ENCODE measurements at regions not wholly inside any gene's neighbourhood (a gene's known extent, or its start where the extent isn't known, plus 50 kb on each side); places are given as distances from the start of the nearest gene placed in this dataset.

GRCh38 chr15:62941699-62942098, 100.8 kb upstream of the TPM1 start:
- Histone ChIP-seq H3K9me3 (ENCODE audit: control insufficient read depth in 2 of 2, low read length in 2 of 2) (no peaks in the 10 kb centered on the region), H3K36me3 (ENCODE audit: control insufficient read depth in 2 of 2, insufficient read depth in 2 of 2, low read length in 2 of 2) (no peaks in the 10 kb centered on the region), H3K27me3 (ENCODE audit: control insufficient read depth in 1 of 2, insufficient read depth in 2 of 2, low read length in 2 of 2) (no peaks in the 10 kb centered on the region), H3K4me3 (ENCODE audit: low read length in 2 of 2) (no peak overlapping the region), H3K27ac (ENCODE audit: low read length) (peak overlapping the region; percentile 88), H3K9ac (ENCODE audit: low read length in 2 of 2) (no peak overlapping the region), H3K4me1 (ENCODE audit: control insufficient read depth, insufficient read depth, low read length) (peaks cover 31% of the 10 kb centered on the region)

DNA sequence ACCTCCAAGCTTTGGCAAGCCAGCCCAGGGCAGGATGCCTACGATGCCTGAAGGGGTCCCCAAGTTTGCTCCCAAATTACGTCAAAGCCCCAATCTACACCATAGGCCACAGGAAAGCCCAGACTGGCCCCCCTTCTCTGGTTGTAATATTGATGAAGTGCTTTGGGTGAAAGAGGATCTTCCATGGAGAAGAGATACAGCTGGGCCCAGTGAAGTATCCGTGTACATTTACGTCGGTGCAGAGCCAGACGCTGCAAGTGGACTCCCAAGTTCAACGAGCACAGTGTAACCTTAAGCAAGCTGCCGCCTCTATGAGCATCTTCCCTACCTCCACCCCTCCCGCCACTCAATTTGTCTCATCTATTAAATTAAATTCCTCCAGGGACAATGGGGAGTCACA, 100.1 kb upstream of the TPM1 start:
- Histone ChIP-seq H3K36me3 (ENCODE audit: control insufficient read depth in 2 of 2, insufficient read depth in 2 of 2, low read length in 2 of 2) (no peaks in the 10 kb centered on the region), H3K27me3 (ENCODE audit: control insufficient read depth in 1 of 2, insufficient read depth in 2 of 2, low read length in 2 of 2) (no peaks in the 10 kb centered on the region), H3K27ac (ENCODE audit: low read length) (peak overlapping the region; percentile 88), H3K4me1 (ENCODE audit: control insufficient read depth, insufficient read depth, low read length) (peaks cover 31% of the 10 kb centered on the region), H3K9ac (ENCODE audit: low read length in 2 of 2) (no peak overlapping the region), H3K9me3 (ENCODE audit: control insufficient read depth in 2 of 2, low read length in 2 of 2) (no peaks in the 10 kb centered on the region), H3K4me3 (ENCODE audit: low read length in 2 of 2) (no peak overlapping the region)

DNA sequence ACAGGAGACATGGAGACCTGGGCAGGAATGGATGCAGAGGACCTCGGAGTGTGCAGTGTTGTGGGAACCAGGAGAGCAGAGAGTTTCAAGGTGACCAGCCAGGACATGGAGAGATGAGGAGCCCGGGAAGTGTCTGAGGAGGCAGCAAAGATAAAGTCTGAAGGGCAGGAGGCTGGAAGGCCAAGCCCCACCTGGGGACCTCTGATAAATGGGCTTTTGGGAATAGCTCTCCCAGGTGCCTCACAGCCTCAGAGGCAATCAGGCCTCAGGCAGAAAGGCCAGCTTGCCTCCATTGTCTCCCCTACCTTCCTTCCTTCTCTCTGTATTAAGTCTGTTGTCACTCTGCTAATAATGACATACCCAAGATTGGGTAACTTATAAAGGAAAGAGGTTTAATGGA, 97.5 kb upstream of the TPM1 start:
- Histone ChIP-seq H3K36me3 (ENCODE audit: control insufficient read depth in 2 of 2, insufficient read depth in 2 of 2, low read length in 2 of 2) (no peaks in the 10 kb centered on the region), H3K27me3 (ENCODE audit: control insufficient read depth in 1 of 2, insufficient read depth in 2 of 2, low read length in 2 of 2) (no peaks in the 10 kb centered on the region), H3K9ac (ENCODE audit: low read length in 2 of 2) (no peak overlapping the region), H3K4me3 (ENCODE audit: low read length in 2 of 2) (no peak overlapping the region), H3K9me3 (ENCODE audit: control insufficient read depth in 2 of 2, low read length in 2 of 2) (no peaks in the 10 kb centered on the region), H3K4me1 (ENCODE audit: control insufficient read depth, insufficient read depth, low read length) (peaks cover 25% of the 10 kb centered on the region), H3K27ac (ENCODE audit: low read length) (no peak overlapping the region)

- Histone ChIP-seq H3K9ac (ENCODE audit: low read length in 2 of 2) (no peak overlapping the region), H3K4me3 (ENCODE audit: low read length in 2 of 2) (no peak overlapping the region), H3K4me1 (ENCODE audit: control insufficient read depth, insufficient read depth, low read length) (peaks cover 21% of the 10 kb centered on the region), H3K9me3 (ENCODE audit: control insufficient read depth in 2 of 2, low read length in 2 of 2) (no peaks in the 10 kb centered on the region), H3K27me3 (ENCODE audit: control insufficient read depth in 1 of 2, insufficient read depth in 2 of 2, low read length in 2 of 2) (no peaks in the 10 kb centered on the region), H3K27ac (ENCODE audit: low read length) (no peak overlapping the region), H3K36me3 (ENCODE audit: control insufficient read depth in 2 of 2, insufficient read depth in 2 of 2, low read length in 2 of 2) (no peaks in the 10 kb centered on the region)
These were observed 96.8 kb upstream of the TPM1 start for GRCh38 chr15:62945760-62946159.

DNA sequence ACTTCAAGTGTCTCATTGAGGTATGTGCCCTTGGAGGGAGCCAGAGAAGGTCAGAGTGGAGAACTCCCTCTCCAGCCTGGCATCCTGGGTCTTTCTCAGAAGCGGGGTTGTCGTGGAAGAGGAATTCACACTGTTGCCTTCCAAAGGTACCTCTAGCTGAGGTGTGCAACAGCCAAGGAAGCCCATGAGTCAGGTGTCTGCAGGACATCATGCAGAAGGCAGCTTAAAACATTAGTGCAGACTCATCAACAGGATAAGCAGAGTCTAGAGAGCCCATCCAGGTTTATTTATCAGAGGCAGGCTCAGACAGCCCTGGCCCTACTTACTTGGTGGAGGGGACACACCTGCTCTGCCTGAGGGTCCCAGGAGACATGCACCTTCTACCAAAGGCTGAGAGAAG, 95.6 kb upstream of the TPM1 start:
- Histone ChIP-seq H3K9me3 (ENCODE audit: control insufficient read depth in 2 of 2, low read length in 2 of 2) (no peaks in the 10 kb centered on the region), H3K4me1 (ENCODE audit: control insufficient read depth, insufficient read depth, low read length) (peaks cover 11% of the 10 kb centered on the region), H3K27ac (ENCODE audit: low read length) (no peak overlapping the region), H3K36me3 (ENCODE audit: control insufficient read depth in 2 of 2, insufficient read depth in 2 of 2, low read length in 2 of 2) (no peaks in the 10 kb centered on the region), H3K9ac (ENCODE audit: low read length in 2 of 2) (no peak overlapping the region), H3K4me3 (ENCODE audit: low read length in 2 of 2) (no peak overlapping the region), H3K27me3 (ENCODE audit: control insufficient read depth in 1 of 2, insufficient read depth in 2 of 2, low read length in 2 of 2) (no peaks in the 10 kb centered on the region)

- no peak overlapping the region for H3K4me3 ChIP-seq (ENCODE audit: low read length in 2 of 2)
- no peaks in the 10 kb centered on the region for H3K36me3 ChIP-seq (ENCODE audit: control insufficient read depth in 2 of 2, insufficient read depth in 2 of 2, low read length in 2 of 2)
- no peaks in the 10 kb centered on the region for H3K9me3 ChIP-seq (ENCODE audit: control insufficient read depth in 2 of 2, low read length in 2 of 2)
- no peak overlapping the region for H3K9ac ChIP-seq (ENCODE audit: low read length in 2 of 2)
- H3K27ac ChIP-seq (ENCODE audit: low read length) = no peak overlapping the region
- H3K27me3 ChIP-seq (ENCODE audit: control insufficient read depth in 1 of 2, insufficient read depth in 2 of 2, low read length in 2 of 2) = no peaks in the 10 kb centered on the region
- peaks cover 5% of the 10 kb centered on the region for H3K4me1 ChIP-seq (ENCODE audit: control insufficient read depth, insufficient read depth, low read length)
These were observed 92.0 kb upstream of the TPM1 start for GRCh38 chr15:62950462-62950931.

DNA sequence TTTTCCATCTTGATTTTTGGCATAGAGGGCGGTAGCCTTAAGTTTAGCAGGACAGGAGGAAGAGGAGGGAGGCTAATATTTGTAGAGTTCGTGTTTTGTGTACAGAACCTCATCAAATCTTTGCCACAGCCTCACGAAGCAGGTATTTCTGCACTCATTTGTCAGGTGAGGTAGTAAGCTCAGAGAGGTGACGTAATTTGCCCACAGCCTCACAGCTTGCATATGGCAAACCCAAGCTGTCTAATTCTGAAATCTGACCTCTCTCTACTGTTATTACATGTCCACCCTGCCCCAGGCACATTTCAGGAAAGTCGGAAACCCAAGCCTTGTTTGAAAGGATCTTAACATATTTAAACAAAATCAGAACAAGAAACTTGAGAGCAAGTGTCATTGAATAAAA, 91.1 kb upstream of the TPM1 start:
- Histone ChIP-seq H3K9me3 (ENCODE audit: control insufficient read depth in 2 of 2, low read length in 2 of 2) (no peaks in the 10 kb centered on the region), H3K4me1 (ENCODE audit: control insufficient read depth, insufficient read depth, low read length) (peaks cover 5% of the 10 kb centered on the region), H3K4me3 (ENCODE audit: low read length in 2 of 2) (no peak overlapping the region), H3K36me3 (ENCODE audit: control insufficient read depth in 2 of 2, insufficient read depth in 2 of 2, low read length in 2 of 2) (no peaks in the 10 kb centered on the region), H3K27ac (ENCODE audit: low read length) (no peak overlapping the region), H3K9ac (ENCODE audit: low read length in 2 of 2) (no peak overlapping the region), H3K27me3 (ENCODE audit: control insufficient read depth in 1 of 2, insufficient read depth in 2 of 2, low read length in 2 of 2) (no peaks in the 10 kb centered on the region)

GRCh38 chr15:62953021-62953420, 89.5 kb upstream of the TPM1 start:
- peaks cover 14% of the 10 kb centered on the region for H3K4me1 ChIP-seq (ENCODE audit: control insufficient read depth, insufficient read depth, low read length)
- H3K9me3 ChIP-seq (ENCODE audit: control insufficient read depth in 2 of 2, low read length in 2 of 2) = no peaks in the 10 kb centered on the region
- no peaks in the 10 kb centered on the region for H3K36me3 ChIP-seq (ENCODE audit: control insufficient read depth in 2 of 2, insufficient read depth in 2 of 2, low read length in 2 of 2)
- H3K9ac ChIP-seq (ENCODE audit: low read length in 2 of 2) = no peak overlapping the region
- H3K27me3 ChIP-seq (ENCODE audit: control insufficient read depth in 1 of 2, insufficient read depth in 2 of 2, low read length in 2 of 2) = no peaks in the 10 kb centered on the region
- no peak overlapping the region for H3K27ac ChIP-seq (ENCODE audit: low read length)
- H3K4me3 ChIP-seq (ENCODE audit: low read length in 2 of 2) = no peak overlapping the region

DNA sequence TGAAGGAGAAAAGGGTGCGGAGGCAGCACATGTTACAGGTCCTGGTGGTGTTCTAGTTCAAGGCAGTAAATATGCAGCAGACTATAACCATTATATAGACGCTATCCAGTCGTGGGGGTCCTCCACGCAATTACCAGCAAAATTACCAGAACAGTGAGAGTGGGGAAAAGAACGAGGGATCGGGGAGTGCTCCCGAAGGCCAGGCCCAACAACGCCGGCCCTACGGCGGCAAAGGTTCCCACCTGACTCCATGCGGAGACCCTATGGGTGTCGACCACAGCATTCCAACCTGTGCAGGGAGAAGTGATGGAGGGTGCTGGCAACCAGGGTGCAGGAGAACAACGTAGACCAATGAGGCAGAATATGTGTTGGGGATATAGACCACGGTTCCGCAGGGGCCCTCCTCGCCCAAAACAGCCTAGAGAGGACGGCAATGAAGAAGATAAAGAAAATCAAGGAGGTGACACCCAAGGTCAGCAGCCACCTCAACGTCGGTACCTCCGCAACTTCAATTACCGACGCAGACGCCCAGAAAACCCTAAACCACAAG, 89.0 kb upstream of the TPM1 start:
- H3K27me3 ChIP-seq (ENCODE audit: control insufficient read depth in 1 of 2, insufficient read depth in 2 of 2, low read length in 2 of 2) = no peaks in the 10 kb centered on the region
- H3K27ac ChIP-seq (ENCODE audit: low read length) = no peak overlapping the region
- H3K4me3 ChIP-seq (ENCODE audit: low read length in 2 of 2) = no peak overlapping the region
- H3K9ac ChIP-seq (ENCODE audit: low read length in 2 of 2) = no peak overlapping the region
- no peaks in the 10 kb centered on the region for H3K9me3 ChIP-seq (ENCODE audit: control insufficient read depth in 2 of 2, low read length in 2 of 2)
- peaks cover 20% of the 10 kb centered on the region for H3K4me1 ChIP-seq (ENCODE audit: control insufficient read depth, insufficient read depth, low read length)
- no peaks in the 10 kb centered on the region for H3K36me3 ChIP-seq (ENCODE audit: control insufficient read depth in 2 of 2, insufficient read depth in 2 of 2, low read length in 2 of 2)

DNA sequence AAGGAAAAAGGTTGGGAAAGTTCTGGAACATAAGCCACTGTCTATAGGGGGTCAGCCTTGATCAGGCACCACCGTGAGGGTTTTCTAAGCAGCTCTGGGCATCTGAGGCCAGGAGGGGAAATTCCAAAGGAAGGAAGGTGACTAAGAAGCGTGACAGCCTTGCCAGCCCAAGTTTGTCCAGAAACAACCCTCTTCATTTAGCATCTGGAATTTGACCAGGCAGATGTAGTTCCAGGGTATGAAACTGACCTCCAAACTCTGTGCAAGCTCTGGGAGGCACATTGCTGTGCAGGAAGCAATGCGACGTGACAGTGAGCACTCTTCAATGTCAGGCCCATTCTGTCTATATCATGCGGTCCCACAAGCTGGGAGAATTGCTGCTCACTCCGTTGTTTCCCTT, 85.4 kb upstream of the TPM1 start:
- H3K27me3 ChIP-seq (ENCODE audit: control insufficient read depth in 1 of 2, insufficient read depth in 2 of 2, low read length in 2 of 2) = no peaks in the 10 kb centered on the region
- no peaks in the 10 kb centered on the region for H3K36me3 ChIP-seq (ENCODE audit: control insufficient read depth in 2 of 2, insufficient read depth in 2 of 2, low read length in 2 of 2)
- H3K4me3 ChIP-seq (ENCODE audit: low read length in 2 of 2) = no peak overlapping the region
- no peaks in the 10 kb centered on the region for H3K9me3 ChIP-seq (ENCODE audit: control insufficient read depth in 2 of 2, low read length in 2 of 2)
- H3K9ac ChIP-seq (ENCODE audit: low read length in 2 of 2) = no peak overlapping the region
- peaks cover 26% of the 10 kb centered on the region for H3K4me1 ChIP-seq (ENCODE audit: control insufficient read depth, insufficient read depth, low read length)
- no peak overlapping the region for H3K27ac ChIP-seq (ENCODE audit: low read length)

DNA sequence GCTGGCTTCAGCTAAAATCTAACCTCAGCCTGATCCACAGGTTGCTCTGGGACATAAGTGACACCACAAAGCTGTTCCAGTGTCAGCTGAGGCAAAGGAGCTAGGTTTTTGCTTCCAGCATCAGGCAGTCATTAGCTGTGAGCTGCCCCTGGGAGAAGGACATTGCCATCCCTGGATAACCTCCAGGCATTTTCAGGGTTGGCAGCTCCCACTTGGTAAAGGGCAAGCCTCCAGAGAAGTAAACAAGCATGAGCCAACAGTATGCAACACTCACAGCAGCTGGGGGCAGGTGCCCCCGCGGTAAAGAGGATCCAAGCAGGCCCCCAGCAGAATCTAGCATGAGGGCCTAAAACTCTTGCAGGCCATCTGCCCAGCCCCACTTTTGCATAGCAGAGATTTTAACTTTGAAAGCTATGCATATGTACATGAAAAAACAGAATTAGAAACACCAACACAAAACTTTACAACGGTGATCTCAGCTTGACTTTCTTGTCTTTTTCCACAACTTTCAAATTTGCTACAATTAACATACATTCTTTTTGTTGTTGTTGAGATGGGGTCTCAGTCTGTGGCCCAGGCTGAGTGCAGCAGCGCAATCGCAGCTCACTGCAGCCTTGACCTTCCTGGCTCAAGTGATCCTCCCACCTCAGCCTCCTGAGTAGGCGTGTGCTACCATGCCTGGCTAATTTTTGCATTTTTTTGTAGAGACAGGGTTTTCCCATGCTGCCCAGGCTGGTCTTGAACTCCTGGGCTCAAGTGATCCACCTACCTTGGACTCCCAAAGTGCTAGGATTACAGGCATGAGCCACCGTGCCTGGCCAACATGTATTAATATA, 83.8 kb upstream of the TPM1 start:
- no peaks in the 10 kb centered on the region for H3K9me3 ChIP-seq (ENCODE audit: control insufficient read depth in 2 of 2, low read length in 2 of 2)
- H3K4me1 ChIP-seq (ENCODE audit: control insufficient read depth, insufficient read depth, low read length) = peaks cover 26% of the 10 kb centered on the region
- H3K36me3 ChIP-seq (ENCODE audit: control insufficient read depth in 2 of 2, insufficient read depth in 2 of 2, low read length in 2 of 2) = no peaks in the 10 kb centered on the region
- H3K4me3 ChIP-seq (ENCODE audit: low read length in 2 of 2) = peak overlapping the region in 1 of 2 donors; percentile 9
- peak overlapping the region; percentile 27 to 36 for H3K9ac ChIP-seq (ENCODE audit: low read length in 2 of 2)
- peak overlapping the region; percentile 76 for H3K27ac ChIP-seq (ENCODE audit: low read length)
- no peaks in the 10 kb centered on the region for H3K27me3 ChIP-seq (ENCODE audit: control insufficient read depth in 1 of 2, insufficient read depth in 2 of 2, low read length in 2 of 2)

Measured in stomach smooth muscle (tissue), 2 donors.